ENCODE measurements at regions not wholly inside any gene's neighbourhood (a gene's known extent, or its start where the extent isn't known, plus 50 kb on each side); places are given as distances from the start of the nearest gene placed in this dataset.

DNA sequence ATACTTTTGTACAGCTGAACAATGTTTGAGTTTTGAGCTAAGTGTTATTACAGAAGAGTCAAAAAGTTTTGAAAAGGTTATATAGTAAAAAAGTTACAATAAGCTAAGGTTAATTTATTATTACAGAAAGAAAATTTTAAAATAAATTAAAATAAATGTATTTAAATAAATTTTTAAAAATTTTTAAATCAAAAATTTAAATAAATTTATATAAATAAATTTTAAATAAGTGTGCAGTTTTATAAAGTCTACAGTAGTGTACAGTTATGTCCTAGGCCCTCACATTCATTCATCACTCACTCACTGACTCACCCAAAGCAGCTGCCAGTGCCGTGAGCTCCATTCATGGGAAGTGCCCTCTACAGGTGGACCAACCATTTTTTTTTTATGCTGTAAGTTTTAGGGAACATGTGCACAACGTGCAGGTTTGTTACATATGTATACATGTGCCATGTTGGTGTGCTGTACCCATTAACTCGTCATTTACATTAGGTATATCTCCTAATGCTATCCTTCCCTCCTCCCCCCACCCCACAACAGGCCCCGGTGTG, 462.9 kb upstream of the ZMIZ1 start:
- TF ChIP-seq, protein P1, sequence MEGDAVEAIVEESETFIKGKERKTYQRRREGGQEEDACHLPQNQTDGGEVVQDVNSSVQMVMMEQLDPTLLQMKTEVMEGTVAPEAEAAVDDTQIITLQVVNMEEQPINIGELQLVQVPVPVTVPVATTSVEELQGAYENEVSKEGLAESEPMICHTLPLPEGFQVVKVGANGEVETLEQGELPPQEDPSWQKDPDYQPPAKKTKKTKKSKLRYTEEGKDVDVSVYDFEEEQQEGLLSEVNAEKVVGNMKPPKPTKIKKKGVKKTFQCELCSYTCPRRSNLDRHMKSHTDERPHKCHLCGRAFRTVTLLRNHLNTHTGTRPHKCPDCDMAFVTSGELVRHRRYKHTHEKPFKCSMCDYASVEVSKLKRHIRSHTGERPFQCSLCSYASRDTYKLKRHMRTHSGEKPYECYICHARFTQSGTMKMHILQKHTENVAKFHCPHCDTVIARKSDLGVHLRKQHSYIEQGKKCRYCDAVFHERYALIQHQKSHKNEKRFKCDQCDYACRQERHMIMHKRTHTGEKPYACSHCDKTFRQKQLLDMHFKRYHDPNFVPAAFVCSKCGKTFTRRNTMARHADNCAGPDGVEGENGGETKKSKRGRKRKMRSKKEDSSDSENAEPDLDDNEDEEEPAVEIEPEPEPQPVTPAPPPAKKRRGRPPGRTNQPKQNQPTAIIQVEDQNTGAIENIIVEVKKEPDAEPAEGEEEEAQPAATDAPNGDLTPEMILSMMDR (conservative IDR thresholded peaks at IDR 0.05; ENCODE audit: low read length): 0 out of 2 replicates have a peak, but pooled peaks have one; percentile 25
- TF ChIP-seq EZH2phosphoT487 (IDR thresholded peaks at IDR 0.05; ENCODE audit: borderline replicate concordance, low read depth, low read length): no peak

All from OCI-LY7 (cell line).